ENCODE measurements at regions not wholly inside any gene's neighbourhood (a gene's known extent, or its start where the extent isn't known, plus 50 kb on each side); places are given as distances from the start of the nearest gene placed in this dataset.

DNA sequence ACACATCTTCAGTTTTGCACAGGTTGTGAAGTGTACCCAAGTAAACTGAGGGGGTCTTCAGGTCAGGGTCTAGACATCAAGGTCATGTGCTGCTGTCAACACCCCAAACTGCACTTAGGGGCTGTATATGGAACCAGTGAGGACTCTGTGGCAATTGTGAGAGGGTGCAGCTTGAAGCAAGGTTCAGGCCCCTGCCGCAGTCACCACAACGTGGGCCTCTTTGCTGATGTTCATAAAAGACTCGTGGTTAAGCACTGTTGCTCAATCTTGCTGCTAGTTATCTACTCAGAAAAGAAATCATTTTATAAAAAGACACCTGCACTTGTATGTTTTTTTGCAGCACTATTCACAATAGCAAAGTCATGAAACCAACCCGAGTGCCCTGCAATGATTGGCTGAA is 907.4 kb downstream of the UQCRFS1 start:
- no peaks in the 10 kb centered on the region for H3K4me1 ChIP-seq
- no peak overlapping the region for H3K27ac ChIP-seq
- WGBS (ENCODE audit: insufficient coverage, low coverage, low lambda C conversion rate, missing lambda C conversion rate): 58% methylated on average over 4 of the region's 4 CpGs
- no peak overlapping the region for H3K4me3 ChIP-seq
- ATAC-seq (no peak), DNase-seq (no peak)
- no peaks in the 10 kb centered on the region for H3K36me3 ChIP-seq
- H3K27me3 ChIP-seq: no peaks in the 10 kb centered on the region
- H3K9me3 ChIP-seq: no peaks in the 10 kb centered on the region
- intact Hi-C loops (cut with DNase I): no loop called here
- TF ChIP-seq, protein P1, sequence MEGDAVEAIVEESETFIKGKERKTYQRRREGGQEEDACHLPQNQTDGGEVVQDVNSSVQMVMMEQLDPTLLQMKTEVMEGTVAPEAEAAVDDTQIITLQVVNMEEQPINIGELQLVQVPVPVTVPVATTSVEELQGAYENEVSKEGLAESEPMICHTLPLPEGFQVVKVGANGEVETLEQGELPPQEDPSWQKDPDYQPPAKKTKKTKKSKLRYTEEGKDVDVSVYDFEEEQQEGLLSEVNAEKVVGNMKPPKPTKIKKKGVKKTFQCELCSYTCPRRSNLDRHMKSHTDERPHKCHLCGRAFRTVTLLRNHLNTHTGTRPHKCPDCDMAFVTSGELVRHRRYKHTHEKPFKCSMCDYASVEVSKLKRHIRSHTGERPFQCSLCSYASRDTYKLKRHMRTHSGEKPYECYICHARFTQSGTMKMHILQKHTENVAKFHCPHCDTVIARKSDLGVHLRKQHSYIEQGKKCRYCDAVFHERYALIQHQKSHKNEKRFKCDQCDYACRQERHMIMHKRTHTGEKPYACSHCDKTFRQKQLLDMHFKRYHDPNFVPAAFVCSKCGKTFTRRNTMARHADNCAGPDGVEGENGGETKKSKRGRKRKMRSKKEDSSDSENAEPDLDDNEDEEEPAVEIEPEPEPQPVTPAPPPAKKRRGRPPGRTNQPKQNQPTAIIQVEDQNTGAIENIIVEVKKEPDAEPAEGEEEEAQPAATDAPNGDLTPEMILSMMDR (IDR thresholded peaks at IDR 0.05): no peak
- TF ChIP-seq POLR2A (IDR thresholded peaks at IDR 0.05): no peak

DNA sequence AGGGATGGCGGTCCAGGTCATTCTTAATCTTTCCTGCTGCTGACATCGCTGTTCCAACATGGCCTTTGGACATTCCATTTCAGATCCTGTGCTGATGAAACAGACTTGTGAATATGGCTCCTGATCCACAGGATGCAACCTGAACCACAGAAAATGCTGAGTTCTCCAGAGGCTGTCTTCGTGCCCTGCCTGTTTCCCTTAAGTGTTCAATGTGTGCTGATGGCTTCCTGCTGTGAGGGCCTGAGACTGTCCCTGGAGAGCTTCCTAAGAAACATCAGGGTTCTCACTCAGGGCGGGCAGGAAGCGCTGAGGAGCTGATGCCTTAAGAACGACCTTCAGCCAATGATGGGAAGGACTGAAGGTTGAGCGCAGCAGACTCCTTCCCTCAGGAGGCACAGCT is 909.4 kb downstream of the UQCRFS1 start:
- Histone ChIP-seq H3K4me3 (no peak overlapping the region), H3K27ac (no peak overlapping the region), H3K27me3 (no peaks in the 10 kb centered on the region), H3K9me3 (no peaks in the 10 kb centered on the region), H3K4me1 (no peaks in the 10 kb centered on the region), H3K36me3 (no peaks in the 10 kb centered on the region)
- TF ChIP-seq, protein P1 (IDR thresholded peaks at IDR 0.05): no peak
- TF ChIP-seq POLR2A (IDR thresholded peaks at IDR 0.05): no peak
- no peak for ATAC-seq
- DNase-seq: no peak
- intact Hi-C loops (cut with DNase I): no loop called here
- WGBS (ENCODE audit: insufficient coverage, low coverage, low lambda C conversion rate, missing lambda C conversion rate): 23% methylated on average over 3 of the region's 7 CpGs

DNA sequence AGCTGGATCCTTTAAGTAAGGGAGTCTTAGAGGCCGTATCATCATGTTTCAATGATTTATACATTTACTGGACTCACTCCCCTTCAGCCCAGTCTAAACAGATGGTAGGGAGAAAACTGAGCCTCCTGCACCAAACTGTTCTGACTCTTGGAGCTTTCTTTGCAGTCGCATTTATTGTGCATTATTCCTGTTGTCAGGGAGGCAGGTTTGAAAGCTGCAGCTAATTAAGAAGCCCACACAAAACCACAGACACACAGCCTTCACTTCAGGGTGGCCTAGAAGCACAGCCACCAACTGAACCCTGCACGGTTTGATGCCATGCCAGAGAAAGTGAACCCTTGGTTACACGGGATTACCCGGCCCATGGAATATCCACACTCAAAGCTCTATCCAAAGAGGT is 911.0 kb downstream of the UQCRFS1 start:
- DNase-seq: no peak
- H3K9me3 ChIP-seq: no peaks in the 10 kb centered on the region
- 72% methylated on average over 4 of the region's 5 CpGs for WGBS (ENCODE audit: insufficient coverage, low coverage, low lambda C conversion rate, missing lambda C conversion rate)
- no peaks in the 10 kb centered on the region for H3K4me1 ChIP-seq
- no peak overlapping the region for H3K27ac ChIP-seq
- H3K27me3 ChIP-seq: no peaks in the 10 kb centered on the region
- H3K4me3 ChIP-seq: no peak overlapping the region
- intact Hi-C loops (cut with DNase I): no loop called here
- no peaks in the 10 kb centered on the region for H3K36me3 ChIP-seq
- no peak for ATAC-seq
- TF ChIP-seq, protein P1 (IDR thresholded peaks at IDR 0.05): no peak
- no peak for TF ChIP-seq POLR2A (IDR thresholded peaks at IDR 0.05)

DNA sequence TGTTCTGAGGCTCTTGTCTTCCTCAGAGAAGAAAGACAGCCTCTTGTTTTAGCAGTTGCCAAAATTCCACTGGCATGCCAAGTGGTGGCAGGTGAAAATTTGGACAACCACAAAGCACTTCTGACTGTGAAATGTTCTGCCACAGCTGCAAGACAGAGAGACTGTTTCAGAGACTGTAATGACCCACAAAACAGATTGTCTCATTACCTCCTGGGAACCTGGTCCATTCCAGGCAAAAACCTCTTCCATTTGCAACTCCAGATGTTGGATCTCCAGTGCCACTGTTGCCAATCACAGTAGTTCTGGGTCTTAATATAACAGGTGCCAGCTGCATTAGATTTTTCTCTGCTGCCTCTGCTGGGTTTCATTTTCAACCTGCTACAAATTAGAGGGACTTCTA is 911.5 kb downstream of the UQCRFS1 start:
- H3K27me3 ChIP-seq: no peaks in the 10 kb centered on the region
- no peak overlapping the region for H3K27ac ChIP-seq
- H3K4me3 ChIP-seq: no peak overlapping the region
- no peaks in the 10 kb centered on the region for H3K9me3 ChIP-seq
- TF ChIP-seq, protein P1 (IDR thresholded peaks at IDR 0.05): no peak
- no peak for TF ChIP-seq POLR2A (IDR thresholded peaks at IDR 0.05)
- DNase-seq (no peak), ATAC-seq (no peak)
- no peaks in the 10 kb centered on the region for H3K36me3 ChIP-seq
- no peaks in the 10 kb centered on the region for H3K4me1 ChIP-seq
- intact Hi-C loops (cut with DNase I): no loop called here

DNA sequence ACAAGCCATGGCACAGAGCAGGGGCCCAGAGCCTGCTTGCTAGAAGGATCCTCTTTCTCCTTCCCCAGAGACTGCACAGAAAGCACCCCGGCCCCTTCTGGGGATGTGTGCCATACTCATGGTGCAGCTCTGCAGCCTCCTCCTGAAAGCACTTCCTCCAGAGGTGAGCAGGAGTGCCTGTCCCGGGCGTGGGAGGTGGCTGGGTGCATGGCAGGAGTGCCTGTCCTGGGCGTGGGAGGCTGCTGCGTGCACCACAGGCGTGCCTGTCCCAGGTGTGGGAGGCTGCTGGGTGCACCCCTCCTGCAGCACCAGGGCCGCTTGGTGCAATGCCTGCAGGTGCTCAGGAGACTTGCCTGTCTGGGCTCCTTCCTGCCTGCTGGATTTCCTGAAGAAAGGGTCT is 913.3 kb downstream of the UQCRFS1 start:
- no peaks in the 10 kb centered on the region for H3K4me1 ChIP-seq
- ATAC-seq (peak in 1 of 4 donors; percentile 36), DNase-seq (no peak)
- no peaks in the 10 kb centered on the region for H3K36me3 ChIP-seq
- WGBS (ENCODE audit: insufficient coverage, low coverage, low lambda C conversion rate, missing lambda C conversion rate): 60% methylated on average over 1 of the region's 7 CpGs
- H3K9me3 ChIP-seq: no peaks in the 10 kb centered on the region
- intact Hi-C loops (cut with DNase I): no loop called here
- H3K27ac ChIP-seq: no peak overlapping the region
- H3K4me3 ChIP-seq: no peak overlapping the region
- TF ChIP-seq, protein P1 (IDR thresholded peaks at IDR 0.05): no peak
- TF ChIP-seq POLR2A (IDR thresholded peaks at IDR 0.05): no peak
- H3K27me3 ChIP-seq: no peaks in the 10 kb centered on the region
